Naive thymus-derived CD8-positive, alpha-beta T cell (primary cell): ENCODE measurements at regions not wholly inside any gene's neighbourhood (a gene's known extent, or its start where the extent isn't known, plus 50 kb on each side); places are given as distances from the start of the nearest gene placed in this dataset.
"Not testable (repeated sequence)": the region's sequence is repeated elsewhere in the genome, so short reads cannot be mapped to it uniquely, and the experiment has no call there.

ENCODE experiments used
- ATAC-seq, 2 donors: fragments of 150-1000 bp; cut with Tn5 transposase in 1 of 2; sonication (Bioruptor Pico), chemical (Tn5 transposase) in 1 of 2; 1 replicate in 1 of 2; 2 replicates in 1 of 2; pipeline ENCODE4 v1.10.0; 2021; ENCODE audit warnings: mild to moderate bottlenecking in 2 of 2, moderate library complexity in 2 of 2
- POLR2A ChIA-PET: fragments of 350-600 bp; sonication (Branson Sonifier 250); formaldehyde crosslinking; loops from one replicate; lab custom pipeline; 2021; ENCODE audit warnings: antibody characterized with exemption; lab: Charles Lee
- DNase-seq, 10 donors: peaks; one replicate each; pipeline versions ENCODE4 v3.0.0 to v3.0.0-alpha.2; 2020 to 2022
- H3K27ac Mint-ChIP-seq, 10 donors: one replicate each; pipeline ENCODE4 v1.8.0; 2020 to 2022; ENCODE audit warnings: mild to moderate bottlenecking in 10 of 10, mixed read lengths in 10 of 10, moderate library complexity in 4 of 10, inconsistent platforms in 1 of 10
- H3K27me3 Mint-ChIP-seq, 5 donors: one replicate each; pipeline ENCODE4 v1.8.0; 2021 to 2022; ENCODE audit warnings: mixed read lengths in 5 of 5
- H3K36me3 Mint-ChIP-seq, 3 donors: one replicate each; pipeline ENCODE4 v1.8.0; 2020 to 2022; ENCODE audit warnings: mixed read lengths in 3 of 3, mild to moderate bottlenecking in 2 of 3, inconsistent platforms in 1 of 3
- H3K4me1 Mint-ChIP-seq, 4 donors: one replicate each; pipeline ENCODE4 v1.8.0; 2021 to 2022; ENCODE audit warnings: mixed read lengths in 4 of 4
- H3K4me3 Mint-ChIP-seq, 10 donors: one replicate each; pipeline ENCODE4 v1.8.0; 2020 to 2022; ENCODE audit warnings: mild to moderate bottlenecking in 10 of 10, mixed read lengths in 10 of 10, moderate library complexity in 6 of 10, inconsistent platforms in 1 of 10
- H3K9me3 Mint-ChIP-seq, 9 donors: one replicate each; pipeline ENCODE4 v1.8.0; 2020 to 2022; ENCODE audit warnings: mixed read lengths in 9 of 9, mild to moderate bottlenecking in 3 of 9, inconsistent platforms in 1 of 9, moderate library complexity in 1 of 9

GRCh38 chr4:71081192-71081591 is 87.7 kb downstream of the DCK start:
- H3K27ac Mint-ChIP-seq, result no peak overlapping the region
- no peak for ATAC-seq
- H3K9me3 Mint-ChIP-seq, result peaks cover 0 to under 1% (median 0%) of the 10 kb centered on the region in 9 donors
- no peaks in the 10 kb centered on the region for H3K36me3 Mint-ChIP-seq
- H3K4me3 Mint-ChIP-seq, result no peak overlapping the region
- no peaks in the 10 kb centered on the region for H3K4me1 Mint-ChIP-seq
- peaks cover 0 to 4% (median 0%) of the 10 kb centered on the region in 5 donors for H3K27me3 Mint-ChIP-seq
- DNase-seq, result no peak
- POLR2A ChIA-PET, result no interaction called here

GRCh38 chr4:71093745-71094144 is 100.3 kb downstream of the DCK start:
- POLR2A ChIA-PET, result no interaction called here
- H3K9me3 Mint-ChIP-seq, result peaks cover 0 to 6% (median 3%) of the 10 kb centered on the region in 9 donors
- H3K4me1 Mint-ChIP-seq, result peaks cover 8 to 14% (median 11%) of the 10 kb centered on the region in 4 donors
- H3K27ac Mint-ChIP-seq, result no peak overlapping the region
- no peak overlapping the region for H3K4me3 Mint-ChIP-seq
- ATAC-seq (no peak), DNase-seq (no peak)
- peaks cover 0 to 10% (median 5%) of the 10 kb centered on the region in 5 donors for H3K27me3 Mint-ChIP-seq
- peaks cover 0 to 15% (median 9%) of the 10 kb centered on the region in 3 donors for H3K36me3 Mint-ChIP-seq

GRCh38 chr4:71094201-71094600 is 100.8 kb downstream of the DCK start:
- H3K27ac Mint-ChIP-seq, result no peak overlapping the region
- ATAC-seq, result no peak
- H3K36me3 Mint-ChIP-seq, result peaks cover 0 to 15% (median 8%) of the 10 kb centered on the region in 3 donors
- peaks cover 0 to 15% (median 2%) of the 10 kb centered on the region in 5 donors for H3K27me3 Mint-ChIP-seq
- peaks cover 8 to 14% (median 11%) of the 10 kb centered on the region in 4 donors for H3K4me1 Mint-ChIP-seq
- POLR2A ChIA-PET, result no interaction called here
- no peak overlapping the region for H3K4me3 Mint-ChIP-seq
- peaks cover 0 to 6% (median 3%) of the 10 kb centered on the region in 9 donors for H3K9me3 Mint-ChIP-seq
- DNase-seq, result no peak

GRCh38 chr4:71095141-71095540 is 101.7 kb downstream of the DCK start:
- Mint-ChIP-seq H3K27me3 (peaks cover 0 to 21% (median 2%) of the 10 kb centered on the region in 5 donors), H3K4me3 (peak overlapping the region in 4 of 10 donors; percentile 45 to 74 (median 70)), H3K27ac (peak overlapping the region in 3 of 10 donors; percentile 25 to 54 (median 33)), H3K9me3 (peaks cover 0 to 9% (median 2%) of the 10 kb centered on the region in 9 donors), H3K4me1 (peaks cover 8 to 14% (median 11%) of the 10 kb centered on the region in 4 donors), H3K36me3 (peaks cover 0 to 14% (median 7%) of the 10 kb centered on the region in 3 donors)
- DNase-seq (no peak), ATAC-seq (no peak)
- POLR2A ChIA-PET, result interaction anchor here (0.8 kb wide), 1 partner anchor 17 kb away, joined by 4 read pairs; no protein-coding TSS in a partner anchor

- POLR2A ChIA-PET, result interaction anchor here (0.8 kb wide), 1 partner anchor 17 kb away, joined by 4 read pairs; no protein-coding TSS in a partner anchor
- Mint-ChIP-seq H3K27ac (peak overlapping the region in 9 of 10 donors; percentile 32 to 79 (median 54)), H3K9me3 (peaks cover 0 to 9% (median 1%) of the 10 kb centered on the region in 9 donors), H3K4me1 (peaks cover 8 to 14% (median 11%) of the 10 kb centered on the region in 4 donors), H3K27me3 (peaks cover 0 to 21% (median 3%) of the 10 kb centered on the region in 5 donors), H3K4me3 (peak overlapping the region; percentile 30 to 75 (median 62)), H3K36me3 (peaks cover 0 to 14% (median 7%) of the 10 kb centered on the region in 3 donors)
- DNase-seq (no peak), ATAC-seq (peak; percentile 37 to 53)
Measured at GRCh38 chr4:71095545-71095944, 102.1 kb downstream of the DCK start.

GRCh38 chr4:71107726-71108125 is 114.3 kb downstream of the DCK start:
- peak in 2 of 10 donors; percentile 6 to 37 for DNase-seq
- Mint-ChIP-seq H3K27me3 (no peaks in the 10 kb centered on the region), H3K4me3 (peak overlapping the region; percentile 39 to 87 (median 56)), H3K36me3 (no peaks in the 10 kb centered on the region), H3K27ac (peak overlapping the region; percentile 49 to 91 (median 86)), H3K4me1 (peaks cover 12 to 41% (median 38%) of the 10 kb centered on the region in 4 donors), H3K9me3 (peaks cover 0 to 6% (median 0%) of the 10 kb centered on the region in 9 donors)
- POLR2A ChIA-PET, result no interaction called here
- peak in 1 of 2 donors; percentile 48 for ATAC-seq

- no peaks in the 10 kb centered on the region for H3K36me3 Mint-ChIP-seq
- ATAC-seq (no peak), DNase-seq (no peak)
- peak overlapping the region in 1 of 10 donors; percentile 33 for H3K4me3 Mint-ChIP-seq
- H3K4me1 Mint-ChIP-seq, result peaks cover 12 to 41% (median 38%) of the 10 kb centered on the region in 4 donors
- H3K9me3 Mint-ChIP-seq, result peaks cover 0 to 7% (median 0%) of the 10 kb centered on the region in 9 donors
- peak overlapping the region in 5 of 10 donors; percentile 18 to 73 (median 52) for H3K27ac Mint-ChIP-seq
- no peaks in the 10 kb centered on the region for H3K27me3 Mint-ChIP-seq
- POLR2A ChIA-PET, result no interaction called here
Measured at GRCh38 chr4:71110499-71110898, 117.0 kb downstream of the DCK start.

GRCh38 chr4:71111133-71111532 is 117.7 kb downstream of the DCK start:
- H3K27me3 Mint-ChIP-seq, H3K36me3 Mint-ChIP-seq, POLR2A ChIA-PET, H3K9me3 Mint-ChIP-seq: not testable (repeated sequence)
- H3K27ac Mint-ChIP-seq, result peak overlapping the region in 3 of 10 donors; percentile 46 to 73 (median 61)
- peaks cover 12 to 41% (median 38%) of the 10 kb centered on the region in 4 donors for H3K4me1 Mint-ChIP-seq
- H3K4me3 Mint-ChIP-seq, result peak overlapping the region in 1 of 10 donors; percentile 10
- DNase-seq, result peak in 1 of 10 donors; percentile 16
- ATAC-seq, result peak in 1 of 2 donors; percentile 77

GRCh38 chr4:71113294-71113693 is 119.8 kb downstream of the DCK start:
- Mint-ChIP-seq H3K9me3 (peaks cover 0 to 3% (median 0%) of the 10 kb centered on the region in 9 donors), H3K27ac (no peak overlapping the region), H3K27me3 (no peaks in the 10 kb centered on the region), H3K36me3 (no peaks in the 10 kb centered on the region), H3K4me3 (no peak overlapping the region), H3K4me1 (peaks cover 7 to 28% (median 25%) of the 10 kb centered on the region in 4 donors)
- POLR2A ChIA-PET, result no interaction called here
- DNase-seq (no peak), ATAC-seq (no peak)

- H3K9me3 Mint-ChIP-seq, result peaks cover 0 to 2% (median 0%) of the 10 kb centered on the region in 9 donors
- POLR2A ChIA-PET, result no interaction called here
- H3K27me3 Mint-ChIP-seq, result peaks cover 0 to 4% (median 0%) of the 10 kb centered on the region in 5 donors
- H3K4me3 Mint-ChIP-seq, result no peak overlapping the region
- DNase-seq, result peak in 2 of 10 donors; percentile 4 to 60
- no peak for ATAC-seq
- peaks cover 0 to 5% (median 2%) of the 10 kb centered on the region in 4 donors for H3K4me1 Mint-ChIP-seq
- H3K27ac Mint-ChIP-seq, result no peak overlapping the region
- H3K36me3 Mint-ChIP-seq, result no peaks in the 10 kb centered on the region
Measured at GRCh38 chr4:71120831-71121524, 127.5 kb downstream of the DCK start.

- ATAC-seq (no peak), DNase-seq (no peak)
- Mint-ChIP-seq H3K36me3 (no peaks in the 10 kb centered on the region), H3K27me3 (peaks cover 0 to 6% (median 0%) of the 10 kb centered on the region in 5 donors), H3K9me3 (peaks cover 0 to 2% (median 0%) of the 10 kb centered on the region in 9 donors), H3K4me1 (peaks cover 0 to 5% (median 2%) of the 10 kb centered on the region in 4 donors), H3K4me3 (peak overlapping the region in 1 of 10 donors; percentile 70), H3K27ac (peak overlapping the region in 1 of 10 donors; percentile 80)
- POLR2A ChIA-PET, result no interaction called here
Measured at GRCh38 chr4:71123951-71124350, 130.5 kb downstream of the DCK start.

- no peak for ATAC-seq
- no peak for DNase-seq
- Mint-ChIP-seq H3K4me3 (peak overlapping the region in 2 of 10 donors; percentile 34 to 70), H3K4me1 (peaks cover 0 to 5% (median 2%) of the 10 kb centered on the region in 4 donors), H3K27ac (no peak overlapping the region), H3K9me3 (peaks cover 0 to 2% (median 0%) of the 10 kb centered on the region in 9 donors), H3K27me3 (peaks cover 0 to 6% (median 0%) of the 10 kb centered on the region in 5 donors), H3K36me3 (no peaks in the 10 kb centered on the region)
- POLR2A ChIA-PET, result no interaction called here
Measured at GRCh38 chr4:71125137-71125536, 131.7 kb downstream of the DCK start.

- no peak overlapping the region for H3K4me3 Mint-ChIP-seq
- DNase-seq (no peak), ATAC-seq (no peak)
- H3K4me1 Mint-ChIP-seq, result peaks cover 0 to 5% (median 2%) of the 10 kb centered on the region in 4 donors
- peaks cover 0 to 1% (median 0%) of the 10 kb centered on the region in 9 donors for H3K9me3 Mint-ChIP-seq
- no peaks in the 10 kb centered on the region for H3K36me3 Mint-ChIP-seq
- peaks cover 0 to 6% (median 0%) of the 10 kb centered on the region in 5 donors for H3K27me3 Mint-ChIP-seq
- POLR2A ChIA-PET, result no interaction called here
- no peak overlapping the region for H3K27ac Mint-ChIP-seq
Measured at GRCh38 chr4:71126719-71127118, 133.3 kb downstream of the DCK start.
